HG03175 (cell line): ENCODE measurements at regions not wholly inside any gene's neighbourhood (a gene's known extent, or its start where the extent isn't known, plus 50 kb on each side); places are given as distances from the start of the nearest gene placed in this dataset.

Experiments used
- ATAC-seq: cut with Tn5 transposase; IDR thresholded peaks from one replicate; pipeline ENCODE4 v1.9.1; 2021; ENCODE audit warnings: mild to moderate bottlenecking, moderate library complexity; ENCODE audit not compliant: unreplicated experiment

DNA sequence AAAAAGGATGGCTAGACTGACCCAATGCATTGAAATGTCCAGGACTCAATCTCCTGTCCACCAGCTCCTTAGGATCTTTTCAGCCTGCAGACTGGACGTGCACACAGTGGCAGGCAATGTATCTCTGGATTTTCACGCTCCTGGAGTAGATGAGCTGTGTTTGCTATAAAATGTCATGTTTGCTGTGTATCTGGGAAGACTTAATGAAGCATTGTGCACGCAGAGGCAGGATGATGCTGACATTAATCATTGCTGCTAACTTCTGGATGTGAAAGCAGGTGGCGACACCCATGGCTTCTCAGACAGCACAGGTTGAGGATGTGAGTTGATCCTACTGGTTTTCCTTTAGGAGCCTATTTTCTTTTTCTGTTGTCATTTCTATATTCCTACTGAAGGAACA is 133.1 kb upstream of the PCSK2 start:
- ATAC-seq: no peak

DNA sequence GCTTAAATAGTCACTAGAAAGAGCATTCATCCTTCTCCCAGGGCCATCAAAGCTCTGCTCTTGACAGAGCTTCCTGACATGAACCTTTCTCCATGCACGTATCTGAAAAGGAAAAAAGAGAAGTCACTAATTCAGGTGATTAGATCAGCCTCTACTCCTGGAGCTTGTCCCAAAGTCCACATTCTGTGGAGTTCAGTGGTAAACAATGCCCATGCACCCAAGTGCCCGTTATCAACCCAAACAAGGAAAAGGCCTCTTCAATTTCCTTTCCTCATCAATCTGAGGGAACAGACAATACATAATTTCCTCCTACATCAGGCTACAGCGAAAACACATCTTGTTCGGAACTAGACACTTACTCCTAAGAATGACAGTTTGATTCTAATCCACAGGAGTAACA is 129.2 kb upstream of the PCSK2 start:
- no peak for ATAC-seq

DNA sequence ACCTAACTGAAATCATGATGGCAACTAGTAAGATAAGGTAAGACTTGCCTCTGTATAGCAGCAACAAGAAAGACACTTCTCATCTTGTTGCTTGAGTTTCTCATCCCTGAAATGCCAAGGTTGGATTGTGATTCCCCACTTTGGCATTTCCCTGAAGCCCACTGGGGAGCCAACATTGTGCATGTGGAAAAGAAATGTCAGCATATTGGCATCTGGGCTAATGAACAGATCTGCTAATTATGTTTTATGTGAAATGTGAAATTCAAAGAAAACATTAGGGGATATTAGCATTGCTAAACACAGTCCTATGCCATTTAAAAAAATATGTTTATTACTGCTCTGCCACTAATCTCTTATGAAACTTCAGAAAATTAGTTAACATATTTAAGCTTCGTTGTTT is 126.3 kb upstream of the PCSK2 start:
- ATAC-seq: no peak

DNA sequence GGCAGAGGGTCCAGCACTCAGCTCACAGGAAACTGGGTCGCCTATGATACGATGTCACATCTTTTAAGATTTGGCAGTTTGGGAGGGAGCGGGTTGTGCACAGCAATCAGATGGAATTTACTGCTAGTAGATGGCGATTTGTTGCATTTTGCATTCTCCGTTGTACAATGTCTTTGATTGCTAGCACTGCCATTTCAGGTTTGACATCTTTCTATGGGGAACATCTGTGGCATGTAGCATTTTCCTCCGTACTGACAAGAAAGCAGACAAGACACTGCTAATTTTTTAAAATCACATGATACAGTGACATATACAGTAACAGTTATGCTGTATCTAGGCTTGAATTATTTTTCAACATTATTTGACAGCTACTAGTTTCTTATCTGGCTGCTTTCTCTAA is 119.7 kb upstream of the PCSK2 start:
- no peak for ATAC-seq

DNA sequence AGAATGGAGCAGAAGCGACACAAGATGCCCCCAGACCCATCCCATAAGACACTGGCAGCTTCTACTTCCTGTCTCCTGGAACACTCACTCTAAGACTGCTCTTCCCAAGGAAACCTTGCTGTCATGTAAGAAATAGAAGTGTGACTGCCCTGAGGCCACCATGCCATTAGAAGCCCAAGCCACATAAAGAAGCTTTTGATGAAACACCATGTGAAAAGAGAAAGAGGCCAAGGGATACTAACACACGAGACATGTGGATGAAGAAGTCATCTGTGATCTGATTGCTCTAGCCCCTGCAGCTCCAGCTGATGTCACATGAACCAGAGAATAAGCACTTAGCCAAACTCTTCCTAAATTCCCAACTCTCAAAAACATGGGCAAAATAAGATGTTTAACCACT is 117.9 kb upstream of the PCSK2 start:
- ATAC-seq: no peak

DNA sequence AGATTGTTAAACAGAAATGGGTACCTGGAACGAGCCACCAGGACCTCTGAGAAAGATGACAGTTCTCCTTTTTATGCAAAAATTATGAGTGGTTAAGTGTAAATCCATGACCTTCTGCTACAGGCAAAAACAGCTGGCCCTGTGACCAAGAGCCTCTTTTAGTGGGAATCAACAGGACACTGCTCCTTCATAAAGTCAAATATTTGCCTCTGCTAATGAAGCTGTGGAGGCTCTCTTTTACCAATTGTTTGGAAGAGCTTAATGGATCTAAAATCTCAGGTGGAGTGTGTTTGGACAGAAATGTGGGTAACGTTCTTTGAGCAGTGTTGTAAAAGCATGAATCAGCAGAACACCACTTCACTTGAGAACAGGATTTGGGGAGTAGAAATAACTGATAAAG is 117.5 kb upstream of the PCSK2 start:
- ATAC-seq: no peak

DNA sequence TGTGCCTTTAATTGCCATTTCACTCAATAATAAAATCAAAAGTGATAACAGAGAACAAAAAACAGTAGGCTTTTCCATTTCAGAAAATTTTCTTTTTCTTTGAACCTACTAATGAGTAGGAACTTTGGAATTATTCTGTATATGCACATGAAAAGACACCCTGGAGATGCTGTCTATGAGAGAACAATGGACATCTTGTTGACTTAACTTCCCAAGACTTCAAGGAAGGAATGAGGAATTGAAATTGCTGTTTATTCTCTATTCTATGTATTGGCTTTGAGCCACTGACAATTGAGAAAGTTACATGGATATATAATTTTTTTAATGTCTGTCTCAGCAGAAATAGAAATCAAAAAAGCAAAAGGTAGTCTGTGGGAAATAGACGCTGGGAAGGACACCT is 98.6 kb upstream of the PCSK2 start:
- ATAC-seq: no peak

DNA sequence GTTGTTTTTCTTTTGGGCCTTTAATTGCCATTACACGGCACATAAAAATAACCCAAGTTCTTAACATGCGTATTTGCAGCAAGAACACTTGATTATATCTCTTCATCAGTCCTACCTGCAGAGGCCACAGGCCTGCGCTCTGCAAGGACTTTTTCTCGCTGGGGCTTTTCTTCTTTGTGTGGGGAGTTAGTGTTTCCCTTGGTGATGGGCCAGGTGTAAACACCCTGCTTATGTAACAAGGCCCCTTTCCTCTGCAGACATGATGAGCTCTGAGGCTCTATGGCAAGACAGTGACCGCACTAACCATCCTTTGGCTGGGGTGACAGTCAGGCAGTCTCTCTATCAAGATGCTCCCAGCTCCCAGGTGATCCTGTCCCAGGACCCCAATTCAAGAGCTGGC is 97.8 kb upstream of the PCSK2 start:
- ATAC-seq: no peak

DNA sequence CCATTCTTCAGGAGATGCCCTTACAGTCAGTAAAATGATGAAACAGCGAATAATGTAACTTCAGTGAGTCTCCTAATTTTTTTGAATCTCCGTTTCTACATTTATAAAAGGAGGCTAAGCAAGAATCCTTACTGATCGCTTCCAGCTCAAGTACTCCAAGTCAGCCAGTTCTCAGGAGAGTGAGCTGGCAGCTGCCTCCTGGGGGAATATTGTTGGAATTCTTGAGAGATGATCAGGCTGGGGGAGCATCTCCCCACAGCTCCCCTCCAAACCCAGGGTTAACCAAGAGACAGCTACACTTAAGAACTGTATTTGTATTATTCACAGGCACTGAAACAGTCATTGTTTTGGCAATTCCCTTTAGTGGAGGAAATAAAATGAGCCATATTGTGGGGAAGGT is 89.1 kb upstream of the PCSK2 start:
- no peak for ATAC-seq

DNA sequence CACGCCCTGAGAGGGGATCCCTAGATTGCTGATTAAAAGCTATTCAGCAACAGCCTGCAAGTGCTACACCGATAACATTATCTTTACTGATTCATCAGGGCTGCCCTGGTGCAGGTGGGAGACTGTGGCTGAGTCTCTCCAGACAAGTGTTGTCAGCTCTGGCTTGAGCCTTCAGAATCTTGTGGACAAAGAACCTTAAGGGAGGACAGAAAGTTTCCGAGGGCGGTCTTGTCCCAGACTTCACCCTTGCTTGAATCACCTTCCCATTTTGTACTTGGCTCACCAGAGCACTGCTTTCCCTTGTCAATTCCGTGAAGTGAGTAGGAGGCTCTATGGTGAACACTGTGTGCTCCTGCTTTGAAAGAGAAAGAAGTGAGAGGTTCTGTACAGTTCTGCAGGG is 88.6 kb upstream of the PCSK2 start:
- no peak for ATAC-seq

DNA sequence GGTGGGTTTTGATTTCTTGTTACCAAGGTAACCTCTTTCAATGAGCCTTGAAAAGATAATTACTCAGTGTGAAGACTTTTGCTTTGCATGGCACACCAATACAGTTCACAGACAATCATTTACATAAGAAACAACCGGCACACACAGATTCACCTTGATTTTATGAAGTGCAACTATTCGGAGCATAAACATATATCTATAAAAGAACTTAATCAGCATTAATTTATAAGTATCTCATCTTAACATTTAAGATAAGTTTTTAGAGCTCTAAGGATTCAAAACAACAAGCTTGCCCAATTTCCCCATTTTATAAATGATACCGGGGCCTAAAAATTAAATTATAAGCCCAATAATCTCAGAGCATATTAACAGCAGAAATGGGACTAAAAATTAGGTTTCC is 85.9 kb upstream of the PCSK2 start:
- ATAC-seq: no peak

DNA sequence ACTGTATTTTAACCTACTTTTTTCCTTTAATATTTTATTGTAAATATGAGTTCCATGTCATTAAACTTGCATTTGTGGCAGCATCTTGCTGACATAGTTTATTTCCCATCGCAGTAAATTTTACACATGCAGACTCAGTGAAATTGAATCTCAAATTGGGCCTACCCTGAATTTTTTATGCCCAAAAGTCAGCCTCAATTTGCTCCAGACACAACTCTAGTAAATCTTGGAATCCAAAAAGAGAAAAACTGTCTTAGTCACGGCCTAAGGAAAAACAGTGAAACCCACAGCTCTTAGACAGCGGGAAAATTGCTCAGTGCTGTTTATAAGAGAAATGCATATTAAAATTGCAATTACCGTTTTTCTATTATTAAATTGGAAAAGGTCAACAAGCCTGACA is 85.3 kb upstream of the PCSK2 start:
- no peak for ATAC-seq

DNA sequence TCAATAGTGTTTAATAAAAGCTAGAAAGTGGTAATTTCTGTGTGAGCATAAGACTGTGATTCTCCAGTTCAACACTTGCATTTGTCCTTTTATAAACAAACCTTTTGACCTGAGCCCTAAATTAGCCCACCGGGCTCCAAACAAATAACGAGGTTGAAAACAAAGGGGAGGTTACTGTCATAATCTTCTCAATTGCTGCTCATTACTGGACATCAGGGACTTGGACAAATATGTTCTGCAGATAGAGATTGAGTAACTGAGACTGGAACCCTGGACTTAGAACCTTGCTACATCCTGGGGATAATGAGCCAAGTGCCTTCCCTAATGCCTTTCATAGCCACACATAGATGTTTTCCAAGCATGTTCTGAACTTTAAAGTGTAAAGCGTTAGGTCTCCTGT is 84.2 kb upstream of the PCSK2 start:
- no peak for ATAC-seq

DNA sequence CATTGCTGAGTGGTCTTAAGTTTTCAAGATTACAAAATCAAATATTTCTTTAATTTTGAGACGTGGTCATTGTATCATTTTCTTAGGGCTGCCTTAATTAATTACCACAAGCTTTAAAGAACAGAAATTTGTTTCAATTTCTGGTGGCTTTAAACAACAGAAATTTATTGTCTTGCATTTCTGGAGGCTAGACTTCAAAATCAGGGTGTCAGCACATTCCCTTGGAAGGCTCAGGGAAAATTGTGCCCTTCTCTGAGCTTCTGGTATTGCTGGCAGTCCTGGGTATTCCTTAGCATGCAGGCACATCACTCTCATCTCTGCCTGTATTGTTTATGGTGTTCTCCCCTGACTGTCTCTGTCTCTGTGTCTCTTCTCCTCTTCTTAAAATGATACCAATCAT is 76.0 kb upstream of the PCSK2 start:
- no peak for ATAC-seq

DNA sequence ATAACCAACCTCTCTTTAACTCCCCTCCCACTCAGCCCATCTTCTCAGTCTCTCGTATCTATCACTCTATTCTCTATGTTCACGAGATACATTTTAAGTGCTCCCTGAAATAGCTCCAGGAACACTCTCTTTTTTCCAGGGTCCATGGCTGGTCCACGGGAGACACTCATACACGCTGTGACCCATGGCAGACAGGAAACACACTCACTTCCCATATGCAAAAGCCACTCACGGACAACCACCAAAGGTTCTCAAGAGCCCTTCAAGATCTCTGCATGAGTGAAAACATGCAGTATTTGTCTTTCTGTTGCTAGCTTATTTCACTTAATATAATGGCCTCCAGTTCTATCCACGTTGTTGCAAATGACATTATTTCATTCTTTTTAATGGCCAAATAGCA is 71.4 kb upstream of the PCSK2 start:
- ATAC-seq: no peak

DNA sequence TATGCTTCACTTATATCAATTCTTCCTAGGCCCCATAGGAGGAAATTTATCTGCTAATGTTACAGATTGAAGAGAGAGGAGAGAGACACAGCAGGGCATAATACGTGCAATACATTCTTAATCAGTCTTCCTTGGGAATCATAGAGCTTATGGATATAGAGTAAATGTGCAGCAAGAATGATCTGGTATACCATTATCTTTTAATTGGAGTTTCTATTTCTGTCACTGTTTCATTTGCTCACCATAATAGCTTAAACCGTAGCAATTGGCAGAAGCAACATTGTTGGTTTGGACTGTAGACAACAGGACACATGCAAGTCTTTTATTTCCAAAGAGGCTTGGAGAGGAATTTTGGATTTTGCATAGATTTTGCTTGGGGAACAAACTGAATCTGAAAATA is 68.1 kb upstream of the PCSK2 start:
- no peak for ATAC-seq

DNA sequence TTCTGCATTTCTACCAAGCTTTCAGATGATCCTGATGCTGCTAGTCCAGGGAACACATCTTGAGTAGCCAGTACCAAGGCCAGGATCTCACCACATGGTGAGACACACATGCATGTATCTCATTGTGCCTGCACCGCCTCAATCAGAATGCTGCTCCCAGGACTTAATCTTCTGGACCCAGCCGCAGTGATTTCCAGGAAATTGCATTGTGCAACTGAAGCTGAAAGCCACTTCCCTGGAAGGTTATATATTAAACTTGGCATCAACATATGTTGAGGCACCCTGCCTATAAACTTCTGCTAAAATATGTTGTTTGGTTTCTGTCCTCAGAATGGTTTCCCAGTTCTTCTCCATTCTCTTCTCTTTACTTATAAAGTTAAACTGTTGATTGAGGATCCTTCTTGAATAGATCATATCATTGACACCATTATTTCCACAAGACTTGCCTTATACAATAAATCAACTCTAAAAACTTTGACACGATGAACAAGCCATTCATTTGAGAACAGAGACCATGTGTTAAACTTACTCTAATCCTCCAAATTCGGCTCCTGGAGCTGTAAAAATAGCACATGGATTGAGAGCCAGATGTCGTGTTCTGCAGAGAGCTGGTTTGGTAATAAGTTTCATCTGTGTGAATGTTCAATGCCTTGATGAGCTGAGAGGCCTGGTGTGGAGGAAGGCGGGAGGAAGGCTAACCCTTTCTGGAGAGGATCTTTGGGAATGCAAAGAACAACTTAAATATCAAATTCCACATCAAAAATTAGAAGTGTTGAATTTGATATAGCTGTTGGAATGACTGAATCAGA is 65.0 kb upstream of the PCSK2 start:
- no peak for ATAC-seq

DNA sequence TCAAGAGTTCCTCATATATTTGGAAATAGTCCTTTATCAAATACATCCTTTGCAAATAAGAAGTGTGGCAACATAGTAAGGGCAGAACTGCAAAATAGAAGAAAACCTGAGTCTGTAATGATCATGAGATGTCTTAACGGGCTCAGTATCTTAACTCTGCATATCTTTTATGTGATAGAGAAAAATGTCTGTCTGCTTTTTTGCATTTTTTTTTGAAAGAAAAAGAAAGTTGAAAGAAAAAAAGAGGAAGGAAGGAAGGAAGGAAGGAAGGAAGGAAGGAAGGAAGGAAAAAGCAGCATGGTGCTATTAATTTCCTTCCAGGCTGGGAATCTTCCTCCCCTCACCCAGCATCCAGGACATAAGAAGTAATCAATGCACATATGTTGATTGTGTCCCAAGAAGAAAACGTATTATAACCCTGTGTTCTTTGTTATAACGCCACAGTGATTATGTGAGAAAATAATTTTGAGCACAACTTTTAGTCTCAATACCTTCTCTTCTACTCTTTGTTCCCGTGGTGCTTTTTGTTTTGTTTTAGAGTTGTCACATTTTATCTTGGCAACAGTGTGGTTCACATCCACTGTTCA is 58.7 kb upstream of the PCSK2 start:
- ATAC-seq: no peak

DNA sequence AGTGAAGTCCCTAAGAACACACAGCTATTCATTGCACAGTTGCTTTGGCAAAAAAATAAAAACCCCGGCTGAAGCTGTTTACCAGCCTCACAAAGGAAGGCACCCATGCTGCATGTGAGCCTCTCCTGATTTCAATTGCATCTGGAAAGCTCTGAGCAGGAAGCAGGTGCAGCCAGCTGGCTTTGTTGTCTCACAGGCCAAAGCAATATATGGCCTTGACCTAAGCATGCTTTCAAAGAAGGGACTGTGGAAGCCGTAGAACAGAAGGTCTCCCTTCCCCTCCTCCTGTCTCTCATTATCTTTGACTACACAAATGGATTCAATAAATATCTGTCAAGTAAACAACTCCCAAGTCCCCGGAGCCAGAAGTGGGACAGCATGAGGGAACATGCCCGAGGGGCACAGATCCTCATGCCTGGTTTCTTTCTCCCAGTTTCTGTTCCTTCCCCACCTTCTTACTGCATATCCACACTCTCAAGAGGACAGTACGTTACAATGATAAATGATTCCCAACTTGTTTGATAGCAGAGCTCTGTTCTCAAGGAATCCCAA is 57.2 kb upstream of the PCSK2 start:
- no peak for ATAC-seq

DNA sequence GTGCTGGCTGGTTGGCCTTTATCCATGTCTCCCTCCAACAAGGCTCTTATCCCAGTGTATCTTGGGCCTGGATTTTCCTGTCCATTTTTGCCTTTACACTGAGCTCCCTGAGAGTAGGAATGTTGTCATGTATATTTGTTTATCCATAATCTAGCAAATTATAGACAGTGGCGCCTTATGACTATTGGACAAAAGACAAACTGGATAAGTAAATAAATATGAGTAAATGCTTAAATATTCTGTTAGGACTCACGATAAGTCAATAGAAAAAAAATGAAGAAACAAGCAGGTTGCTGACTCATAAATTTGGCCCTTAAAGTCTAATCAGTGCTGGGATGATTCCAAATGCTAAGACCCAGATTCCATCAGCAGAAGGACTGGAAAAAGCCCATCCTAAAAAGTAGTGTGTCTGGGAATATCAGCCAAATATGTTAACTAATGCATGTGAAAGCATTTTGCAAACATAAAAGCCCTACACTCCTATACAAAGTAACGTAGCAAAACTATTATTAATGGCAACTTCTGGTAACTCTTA is 55.0 kb upstream of the PCSK2 start:
- ATAC-seq: no peak

DNA sequence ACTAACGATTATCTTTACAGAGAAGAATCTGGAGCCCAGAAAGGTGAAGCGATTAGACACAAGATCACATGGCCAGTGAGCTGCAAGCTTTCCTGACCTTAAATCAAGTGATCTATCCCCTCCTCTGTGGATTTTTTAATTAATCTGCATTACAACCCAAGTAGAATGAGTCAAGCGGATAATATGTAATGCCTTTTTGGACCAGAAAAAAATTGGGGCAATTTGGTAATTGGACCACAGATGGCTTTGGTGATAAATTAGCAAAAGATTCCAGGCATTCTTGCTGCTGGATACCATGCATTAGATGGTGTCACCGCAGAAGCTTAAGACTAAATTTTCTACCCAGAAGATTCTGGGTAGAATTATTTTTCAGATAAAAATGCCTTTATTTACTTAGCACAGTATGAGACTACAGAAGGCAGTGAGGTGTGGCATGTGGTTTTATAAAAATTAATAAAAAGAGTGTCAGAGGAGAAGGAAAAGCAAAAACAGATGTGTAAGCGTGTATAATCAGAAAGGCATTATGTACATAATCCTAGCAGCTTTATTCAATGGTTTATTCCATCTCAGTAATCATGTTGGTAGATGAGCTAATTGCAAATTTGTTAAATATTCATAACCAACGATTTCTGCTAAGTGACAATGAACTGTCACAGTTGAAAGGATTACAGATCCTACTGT is 53.9 kb upstream of the PCSK2 start:
- ATAC-seq: no peak
